Astrocyte (in vitro differentiated cells and primary cell): ENCODE measurements at regions not wholly inside any gene's neighbourhood (a gene's known extent, or its start where the extent isn't known, plus 50 kb on each side); places are given as distances from the start of the nearest gene placed in this dataset.

ENCODE experiments used
- CTCF ChIP-seq: IDR thresholded peaks from 2 replicates; pipeline ENCODE4 v1.5.1; 2011; ENCODE audit warnings: low read depth, mild to moderate bottlenecking, inconsistent platforms, low read length, moderate library complexity; ENCODE audit not compliant: insufficient read depth
- EZH2 ChIP-seq: IDR thresholded peaks from 2 replicates; pipeline ENCODE4 v1.6.1; 2012; ENCODE audit warnings: mild to moderate bottlenecking, low read length, inconsistent platforms; ENCODE audit not compliant: insufficient read depth

GRCh38 chr3:15973414-15973813 is 175.6 kb upstream of the ANKRD28 start:
- TF ChIP-seq CTCF, result no peak
- no peak for TF ChIP-seq EZH2
